Lower leg skin (tissue), 4 donors: ENCODE measurements at regions not wholly inside any gene's neighbourhood (a gene's known extent, or its start where the extent isn't known, plus 50 kb on each side); places are given as distances from the start of the nearest gene placed in this dataset.

Experiments used
- DNase-seq, 2 donors: peaks; one replicate each; pipeline ENCODE4 v3.0.0-alpha.2; 2019; ENCODE audit warnings: low spot score in 2 of 2
- H3K4me3 ChIP-seq: fragments of 200-600 bp; sonication (generic); 2 replicates; pipeline ENCODE4 v1.5.1; 2017; ENCODE audit warnings: mild to moderate bottlenecking, low read depth; ENCODE audit not compliant: poor library complexity, severe bottlenecking
- POLR2A ChIP-seq, 2 donors: fragments of 450-650 bp; IDR thresholded peaks; one replicate each; pipeline ENCODE4 v1.6.1; 2016 to 2017; ENCODE audit warnings: antibody characterized with exemption in 2 of 2, mild to moderate bottlenecking in 1 of 2, moderate library complexity in 1 of 2
- WGBS, 2 donors: methylation state at CpG; one replicate each; pipeline ENCODE4 v1.1.5; 2018; 5-methylcytosine and 5-hydroxymethylcytosine counted together
- intact Hi-C: fragments of 100-400 bp; cut with DNase I; formaldehyde crosslinking; loops from one replicate; pipeline ENCODE4 v1.15.0; 2023; ENCODE audit warnings: low total_unique reads
- TF ChIP-seq, protein P1 (sequence below), 3 donors: fragments of 450-650 bp; IDR thresholded peaks; one replicate each; pipeline ENCODE4 v1.5.1; 2016; ENCODE audit warnings: antibody characterized with exemption in 3 of 3, mild to moderate bottlenecking in 3 of 3, moderate library complexity in 2 of 3

GRCh38 chr3:174417573-174417972 lies 441.6 kb upstream of the NAALADL2 start:
- 72 to 96% methylated on average over 4 of the region's 4 CpGs for WGBS, 2 donors
- TF ChIP-seq POLR2A (IDR thresholded peaks at IDR 0.05): no peak
- TF ChIP-seq, protein P1, sequence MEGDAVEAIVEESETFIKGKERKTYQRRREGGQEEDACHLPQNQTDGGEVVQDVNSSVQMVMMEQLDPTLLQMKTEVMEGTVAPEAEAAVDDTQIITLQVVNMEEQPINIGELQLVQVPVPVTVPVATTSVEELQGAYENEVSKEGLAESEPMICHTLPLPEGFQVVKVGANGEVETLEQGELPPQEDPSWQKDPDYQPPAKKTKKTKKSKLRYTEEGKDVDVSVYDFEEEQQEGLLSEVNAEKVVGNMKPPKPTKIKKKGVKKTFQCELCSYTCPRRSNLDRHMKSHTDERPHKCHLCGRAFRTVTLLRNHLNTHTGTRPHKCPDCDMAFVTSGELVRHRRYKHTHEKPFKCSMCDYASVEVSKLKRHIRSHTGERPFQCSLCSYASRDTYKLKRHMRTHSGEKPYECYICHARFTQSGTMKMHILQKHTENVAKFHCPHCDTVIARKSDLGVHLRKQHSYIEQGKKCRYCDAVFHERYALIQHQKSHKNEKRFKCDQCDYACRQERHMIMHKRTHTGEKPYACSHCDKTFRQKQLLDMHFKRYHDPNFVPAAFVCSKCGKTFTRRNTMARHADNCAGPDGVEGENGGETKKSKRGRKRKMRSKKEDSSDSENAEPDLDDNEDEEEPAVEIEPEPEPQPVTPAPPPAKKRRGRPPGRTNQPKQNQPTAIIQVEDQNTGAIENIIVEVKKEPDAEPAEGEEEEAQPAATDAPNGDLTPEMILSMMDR (IDR thresholded peaks at IDR 0.05): no peak
- no peak for DNase-seq
- no peak overlapping the region for H3K4me3 ChIP-seq
- intact Hi-C loops: no loop called here

GRCh38 chr3:174419216-174419615 lies 439.9 kb upstream of the NAALADL2 start:
- WGBS, 2 donors: 69 to 93% methylated on average over 1 of the region's 1 CpG
- no peak for TF ChIP-seq POLR2A (IDR thresholded peaks at IDR 0.05)
- TF ChIP-seq, protein P1 (IDR thresholded peaks at IDR 0.05): no peak
- no peak overlapping the region for H3K4me3 ChIP-seq
- intact Hi-C loops: no loop called here
- DNase-seq: no peak

GRCh38 chr3:174423936-174424335 lies 435.2 kb upstream of the NAALADL2 start:
- no peak overlapping the region for H3K4me3 ChIP-seq
- TF ChIP-seq POLR2A (IDR thresholded peaks at IDR 0.05): no peak
- TF ChIP-seq, protein P1 (IDR thresholded peaks at IDR 0.05): no peak
- 77 to 80% methylated on average over 2 of the region's 2 CpGs for WGBS, 2 donors
- intact Hi-C loops: no loop called here
- no peak for DNase-seq

GRCh38 chr3:174424656-174425055 lies 434.5 kb upstream of the NAALADL2 start:
- 93 to 95% methylated on average over 1 of the region's 1 CpG for WGBS, 2 donors
- no peak for DNase-seq
- TF ChIP-seq, protein P1 (IDR thresholded peaks at IDR 0.05): no peak
- no peak for TF ChIP-seq POLR2A (IDR thresholded peaks at IDR 0.05)

DNA sequence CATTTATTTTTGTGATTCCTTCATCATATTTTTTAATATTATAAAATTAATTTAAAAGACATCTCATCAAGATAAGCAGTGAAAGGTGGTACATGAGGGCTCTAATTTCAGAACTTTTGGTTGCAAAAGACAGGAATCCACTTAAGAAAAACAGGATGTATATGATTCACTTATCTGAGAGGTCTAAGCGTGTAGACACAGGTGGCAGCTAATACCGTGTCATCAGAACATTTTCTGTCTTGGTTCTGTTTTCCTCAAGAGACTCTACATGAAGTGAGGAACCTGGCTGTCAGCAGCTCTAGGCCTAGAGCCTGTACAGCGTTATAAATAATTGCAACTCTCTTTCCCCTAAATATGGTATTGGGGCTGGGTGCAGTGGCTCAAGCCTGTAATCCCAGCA lies 433.7 kb upstream of the NAALADL2 start:
- no peak overlapping the region for H3K4me3 ChIP-seq
- DNase-seq: no peak
- WGBS, 2 donors: 92 to 94% methylated on average over 3 of the region's 3 CpGs
- TF ChIP-seq, protein P1 (IDR thresholded peaks at IDR 0.05): no peak
- no peak for TF ChIP-seq POLR2A (IDR thresholded peaks at IDR 0.05)
- intact Hi-C loops: no loop called here

More at GRCh38 chr3:174424656-174425055, 434.5 kb upstream of the NAALADL2 start:
- no peak overlapping the region for H3K4me3 ChIP-seq
- intact Hi-C loops: no loop called here

DNA sequence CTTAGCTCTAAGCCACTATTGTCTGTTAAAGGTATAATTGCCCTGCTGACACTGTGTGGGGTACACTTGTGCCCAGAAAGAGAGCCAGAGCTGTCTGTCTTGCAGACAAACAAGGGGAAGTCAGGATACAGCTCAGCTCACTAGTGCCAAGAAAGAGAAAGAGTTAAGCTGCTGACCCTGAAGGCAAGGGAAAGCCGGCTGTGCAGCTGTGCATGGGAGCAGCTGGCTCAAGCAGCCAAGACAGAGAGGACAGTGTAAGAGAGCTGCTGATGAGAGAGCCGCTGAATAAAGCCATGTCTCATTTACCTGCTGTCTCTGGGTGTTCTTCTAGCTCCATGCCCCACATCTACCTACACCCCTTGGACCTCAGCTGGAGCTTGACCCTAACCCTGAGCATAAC lies 428.1 kb upstream of the NAALADL2 start:
- WGBS, 2 donors: 69 to 74% methylated on average over 2 of the region's 2 CpGs
- H3K4me3 ChIP-seq: no peak overlapping the region
- DNase-seq: no peak
- TF ChIP-seq, protein P1 (IDR thresholded peaks at IDR 0.05): no peak
- TF ChIP-seq POLR2A (IDR thresholded peaks at IDR 0.05): no peak
- intact Hi-C loops: no loop called here
